ENCODE measurements at regions not wholly inside any gene's neighbourhood (a gene's known extent, or its start where the extent isn't known, plus 50 kb on each side); places are given as distances from the start of the nearest gene placed in this dataset.

DNA sequence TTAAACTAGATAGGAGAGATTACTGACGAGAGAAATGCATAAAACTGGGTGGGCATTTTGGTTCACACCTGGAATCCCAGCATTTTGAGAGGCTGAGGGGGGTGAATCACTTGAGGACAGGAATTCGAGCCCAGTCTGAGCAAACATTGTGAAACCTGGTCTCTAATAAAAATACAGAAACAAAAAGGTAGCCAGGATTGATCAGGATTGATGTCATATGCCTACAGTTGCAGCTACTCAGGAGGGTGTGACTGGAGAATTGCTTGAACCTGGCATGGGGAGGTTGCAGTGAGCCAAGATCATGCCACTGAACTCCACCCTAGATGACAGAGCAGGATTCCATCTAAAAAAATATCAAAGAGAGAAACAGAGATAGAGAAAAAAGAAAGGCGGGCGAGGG lies 751.7 kb upstream of the AMELY start:
- no peak overlapping the region for H2AFZ ChIP-seq (ENCODE audit: insufficient read depth, low read depth, low read length, poor library complexity, severe bottlenecking)
- H3K4me1 ChIP-seq (ENCODE audit: control insufficient read depth in 1 of 2, insufficient read depth in 2 of 2, low read length in 2 of 2) = peaks cover 0 to 11% of the 10 kb centered on the region in 2 donors
- H3K79me2 ChIP-seq (ENCODE audit: insufficient read depth, low read length) = no peaks in the 10 kb centered on the region
- no peaks in the 10 kb centered on the region for H3K36me3 ChIP-seq (replicated peaks in 1 of 2; ENCODE audit: control insufficient read depth in 1 of 2, insufficient read depth in 2 of 2, low read length in 2 of 2)
- H3K27ac Mint-ChIP-seq = no peak overlapping the region
- H3K4me3 ChIP-seq (replicated peaks in 1 of 3; ENCODE audit: low read depth in 2 of 3, low read length in 3 of 3) = no peak overlapping the region
- no peak overlapping the region for H3K27ac ChIP-seq (ENCODE audit: low read depth in 1 of 2, low read length in 2 of 2)
- intact Hi-C loops (cut with micrococcal nuclease) = no loop called here
- no peak for DNase-seq
- H3K27me3 Mint-ChIP-seq (ENCODE audit: low read depth in 3 of 3) = peaks cover 0 to 3% (median 0%) of the 10 kb centered on the region in 3 donors
- WGBS (ENCODE audit: insufficient coverage) = no CpG with 5 or more reads among the region's 4 CpGs
- TF ChIP-seq, protein P1, sequence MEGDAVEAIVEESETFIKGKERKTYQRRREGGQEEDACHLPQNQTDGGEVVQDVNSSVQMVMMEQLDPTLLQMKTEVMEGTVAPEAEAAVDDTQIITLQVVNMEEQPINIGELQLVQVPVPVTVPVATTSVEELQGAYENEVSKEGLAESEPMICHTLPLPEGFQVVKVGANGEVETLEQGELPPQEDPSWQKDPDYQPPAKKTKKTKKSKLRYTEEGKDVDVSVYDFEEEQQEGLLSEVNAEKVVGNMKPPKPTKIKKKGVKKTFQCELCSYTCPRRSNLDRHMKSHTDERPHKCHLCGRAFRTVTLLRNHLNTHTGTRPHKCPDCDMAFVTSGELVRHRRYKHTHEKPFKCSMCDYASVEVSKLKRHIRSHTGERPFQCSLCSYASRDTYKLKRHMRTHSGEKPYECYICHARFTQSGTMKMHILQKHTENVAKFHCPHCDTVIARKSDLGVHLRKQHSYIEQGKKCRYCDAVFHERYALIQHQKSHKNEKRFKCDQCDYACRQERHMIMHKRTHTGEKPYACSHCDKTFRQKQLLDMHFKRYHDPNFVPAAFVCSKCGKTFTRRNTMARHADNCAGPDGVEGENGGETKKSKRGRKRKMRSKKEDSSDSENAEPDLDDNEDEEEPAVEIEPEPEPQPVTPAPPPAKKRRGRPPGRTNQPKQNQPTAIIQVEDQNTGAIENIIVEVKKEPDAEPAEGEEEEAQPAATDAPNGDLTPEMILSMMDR (IDR thresholded peaks at IDR 0.05) = no peak
- H3K9me3 Mint-ChIP-seq = peaks cover 0 to 2% (median 0%) of the 10 kb centered on the region in 7 donors
- H3K9me3 ChIP-seq (replicated peaks in 1 of 2; ENCODE audit: control insufficient read depth in 1 of 2, insufficient read depth in 1 of 2, low read length in 2 of 2) = no peaks in the 10 kb centered on the region
- no peak overlapping the region for H3K4me2 ChIP-seq (replicated peaks; ENCODE audit: extremely low read depth, low read length, poor library complexity, severe bottlenecking)
- H4K20me1 ChIP-seq (ENCODE audit: insufficient read depth, low read length) = no peaks in the 10 kb centered on the region
- H3K36me3 Mint-ChIP-seq = no peaks in the 10 kb centered on the region
- H3K4me1 Mint-ChIP-seq = peaks cover 8% of the 10 kb centered on the region
- no peak overlapping the region for H3K9ac ChIP-seq (ENCODE audit: insufficient read depth, low read length, poor library complexity, severe bottlenecking)
- no peaks in the 10 kb centered on the region for H3K27me3 ChIP-seq (ENCODE audit: control insufficient read depth in 2 of 2, insufficient read depth in 2 of 2, low read length in 2 of 2)
- no peak overlapping the region for H3K4me3 Mint-ChIP-seq

DNA sequence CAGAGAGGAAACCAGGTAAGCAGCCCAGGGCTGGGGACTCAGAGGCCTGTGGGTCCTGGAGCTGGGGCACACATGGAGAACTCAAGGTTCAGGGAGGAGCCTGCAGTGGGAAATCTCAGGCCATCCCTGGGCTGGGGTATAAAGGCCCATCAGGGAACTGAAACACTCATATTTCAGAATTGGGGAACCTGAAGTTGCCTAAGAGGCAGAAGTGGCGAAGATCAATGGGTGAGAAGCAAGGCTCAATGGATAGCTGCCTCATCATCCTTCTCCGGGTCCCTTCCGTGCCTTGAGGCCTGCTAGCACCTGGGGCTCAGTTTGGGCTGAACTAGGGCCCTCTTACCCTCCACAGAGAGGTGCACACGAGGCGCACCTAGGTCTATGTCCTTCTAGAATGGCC lies 747.5 kb upstream of the AMELY start:
- DNase-seq = peak in 2 of 3 donors; percentile 43 to 51
- H3K4me2 ChIP-seq (replicated peaks; ENCODE audit: extremely low read depth, low read length, poor library complexity, severe bottlenecking) = no peak overlapping the region
- no peaks in the 10 kb centered on the region for H4K20me1 ChIP-seq (ENCODE audit: insufficient read depth, low read length)
- H3K36me3 ChIP-seq (replicated peaks in 1 of 2; ENCODE audit: control insufficient read depth in 1 of 2, insufficient read depth in 2 of 2, low read length in 2 of 2) = no peaks in the 10 kb centered on the region
- H3K27me3 ChIP-seq (ENCODE audit: control insufficient read depth in 2 of 2, insufficient read depth in 2 of 2, low read length in 2 of 2) = no peaks in the 10 kb centered on the region
- H3K9me3 ChIP-seq (replicated peaks in 1 of 2; ENCODE audit: control insufficient read depth in 1 of 2, insufficient read depth in 1 of 2, low read length in 2 of 2) = no peaks in the 10 kb centered on the region
- TF ChIP-seq, protein P1 (IDR thresholded peaks at IDR 0.05) = no peak
- H3K36me3 Mint-ChIP-seq = no peaks in the 10 kb centered on the region
- no peak overlapping the region for H3K4me3 Mint-ChIP-seq
- peaks cover 0 to 11% of the 10 kb centered on the region in 2 donors for H3K4me1 ChIP-seq (ENCODE audit: control insufficient read depth in 1 of 2, insufficient read depth in 2 of 2, low read length in 2 of 2)
- H3K9ac ChIP-seq (ENCODE audit: insufficient read depth, low read length, poor library complexity, severe bottlenecking) = no peak overlapping the region
- H2AFZ ChIP-seq (ENCODE audit: insufficient read depth, low read depth, low read length, poor library complexity, severe bottlenecking) = no peak overlapping the region
- no peak overlapping the region for H3K27ac ChIP-seq (ENCODE audit: low read depth in 1 of 2, low read length in 2 of 2)
- intact Hi-C loops (cut with micrococcal nuclease) = loop anchor here in 1 of 2 donors (2.0 kb wide), 1 partner anchor 14 kb away; no protein-coding TSS in a partner anchor
- H3K4me3 ChIP-seq (replicated peaks in 1 of 3; ENCODE audit: low read depth in 2 of 3, low read length in 3 of 3) = no peak overlapping the region
- peaks cover 0 to 5% (median 0%) of the 10 kb centered on the region in 3 donors for H3K27me3 Mint-ChIP-seq (ENCODE audit: low read depth in 3 of 3)
- H3K9me3 Mint-ChIP-seq = peaks cover 0 to 2% (median 0%) of the 10 kb centered on the region in 7 donors
- H3K79me2 ChIP-seq (ENCODE audit: insufficient read depth, low read length) = no peaks in the 10 kb centered on the region
- no peak overlapping the region for H3K27ac Mint-ChIP-seq
- WGBS (ENCODE audit: insufficient coverage) = 50% methylated on average over 4 of the region's 5 CpGs
- peaks cover 8% of the 10 kb centered on the region for H3K4me1 Mint-ChIP-seq

Measured in CD14-positive monocyte (primary cell).